ENCODE measurements at regions not wholly inside any gene's neighbourhood (a gene's known extent, or its start where the extent isn't known, plus 50 kb on each side); places are given as distances from the start of the nearest gene placed in this dataset.
A peak's percentile ranks its signal among the peaks of the same experiment; 100 is the strongest.

- FAIRE-seq (no peak), DNase-seq (ENCODE audit: low read depth) (no peak)
- H3K27me3 ChIP-seq (ENCODE audit: control insufficient read depth, insufficient read depth, low read length): no peaks in the 10 kb centered on the region
- no peaks in the 10 kb centered on the region for H3K36me3 ChIP-seq (ENCODE audit: control insufficient read depth, insufficient read depth, low read length)
- no peak for TF ChIP-seq CTCF (IDR thresholded peaks at IDR 0.05; ENCODE audit: insufficient read depth, low read length, severe bottlenecking)
- no peak overlapping the region for H3K4me3 ChIP-seq (ENCODE audit: low read depth, low read length)
Observed at GRCh38 chr6:140045116-140045515, 670.7 kb upstream of the CITED2 start.

- no peak for FAIRE-seq
- Histone ChIP-seq H3K4me3 (ENCODE audit: low read depth, low read length) (no peak overlapping the region), H3K27me3 (ENCODE audit: control insufficient read depth, insufficient read depth, low read length) (no peaks in the 10 kb centered on the region), H3K36me3 (ENCODE audit: control insufficient read depth, insufficient read depth, low read length) (no peaks in the 10 kb centered on the region)
- no peak for DNase-seq (ENCODE audit: low read depth)
- TF ChIP-seq CTCF (IDR thresholded peaks at IDR 0.05; ENCODE audit: insufficient read depth, low read length, severe bottlenecking): no peak
Observed at GRCh38 chr6:140044626-140045025, 670.2 kb upstream of the CITED2 start.

- no peak for TF ChIP-seq CTCF (IDR thresholded peaks at IDR 0.05; ENCODE audit: insufficient read depth, low read length, severe bottlenecking)
- H3K27me3 ChIP-seq (ENCODE audit: control insufficient read depth, insufficient read depth, low read length): no peaks in the 10 kb centered on the region
- FAIRE-seq (no peak), DNase-seq (ENCODE audit: low read depth) (peak; percentile 89)
- H3K4me3 ChIP-seq (ENCODE audit: low read depth, low read length): no peak overlapping the region
- no peaks in the 10 kb centered on the region for H3K36me3 ChIP-seq (ENCODE audit: control insufficient read depth, insufficient read depth, low read length)
Observed at GRCh38 chr6:140043762-140044378, 669.4 kb upstream of the CITED2 start.

GRCh38 chr6:140043357-140043756, 668.9 kb upstream of the CITED2 start:
- H3K36me3 ChIP-seq (ENCODE audit: control insufficient read depth, insufficient read depth, low read length): no peaks in the 10 kb centered on the region
- FAIRE-seq (no peak), DNase-seq (ENCODE audit: low read depth) (peak; percentile 97)
- no peaks in the 10 kb centered on the region for H3K27me3 ChIP-seq (ENCODE audit: control insufficient read depth, insufficient read depth, low read length)
- no peak for TF ChIP-seq CTCF (IDR thresholded peaks at IDR 0.05; ENCODE audit: insufficient read depth, low read length, severe bottlenecking)
- H3K4me3 ChIP-seq (ENCODE audit: low read depth, low read length): no peak overlapping the region

GRCh38 chr6:140041571-140042332, 667.3 kb upstream of the CITED2 start:
- DNase-seq (ENCODE audit: low read depth) (peak; percentile 26), FAIRE-seq (no peak)
- Histone ChIP-seq H3K27me3 (ENCODE audit: control insufficient read depth, insufficient read depth, low read length) (no peaks in the 10 kb centered on the region), H3K36me3 (ENCODE audit: control insufficient read depth, insufficient read depth, low read length) (no peaks in the 10 kb centered on the region), H3K4me3 (ENCODE audit: low read depth, low read length) (no peak overlapping the region)
- no peak for TF ChIP-seq CTCF (IDR thresholded peaks at IDR 0.05; ENCODE audit: insufficient read depth, low read length, severe bottlenecking)

Data from bronchial epithelial cell (primary cell).